ENCODE measurements at regions not wholly inside any gene's neighbourhood (a gene's known extent, or its start where the extent isn't known, plus 50 kb on each side); places are given as distances from the start of the nearest gene placed in this dataset.
"Not testable (repeated sequence)": the region's sequence is repeated elsewhere in the genome, so short reads cannot be mapped to it uniquely, and the experiment has no call there.

DNA sequence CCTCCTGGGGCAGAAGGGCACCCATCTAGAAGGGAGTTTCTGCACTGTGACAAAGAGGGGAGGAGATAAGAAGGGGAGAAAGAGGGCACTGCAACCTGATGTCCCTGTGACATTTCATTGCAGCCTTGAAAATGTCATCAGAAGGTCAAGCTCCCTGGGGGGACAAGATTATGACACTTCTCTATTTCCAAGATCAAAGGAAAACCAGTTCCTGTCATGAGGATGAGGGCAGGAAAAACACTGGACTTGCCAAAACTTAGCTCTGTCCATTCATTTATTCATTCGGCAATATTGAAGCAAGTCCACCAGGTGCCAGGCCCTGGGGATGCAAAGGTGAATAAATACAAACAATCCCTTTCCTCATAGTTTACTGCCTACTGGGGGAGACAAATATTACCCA, 138.4 kb upstream of the CDKN3 start:
- no peak overlapping the region for H3K4me3 ChIP-seq (ENCODE audit: low read depth, low read length)
- no peak overlapping the region for H3K9ac ChIP-seq (ENCODE audit: low read depth, low read length)
- no peak overlapping the region for H3K27ac ChIP-seq (ENCODE audit: low read depth, low read length)
- peaks cover 24% of the 10 kb centered on the region for H3K4me1 ChIP-seq (ENCODE audit: control insufficient read depth, insufficient read depth, low read length)
- H3K36me3 ChIP-seq (ENCODE audit: control insufficient read depth, insufficient read depth, low read length), result no peaks in the 10 kb centered on the region
- H3K9me3 ChIP-seq (ENCODE audit: control insufficient read depth, insufficient read depth, low read length), result no peaks in the 10 kb centered on the region
- no peaks in the 10 kb centered on the region; the same call in 1 of the 2 replicates for H3K27me3 ChIP-seq (ENCODE audit: control insufficient read depth, insufficient read depth, low read length)

DNA sequence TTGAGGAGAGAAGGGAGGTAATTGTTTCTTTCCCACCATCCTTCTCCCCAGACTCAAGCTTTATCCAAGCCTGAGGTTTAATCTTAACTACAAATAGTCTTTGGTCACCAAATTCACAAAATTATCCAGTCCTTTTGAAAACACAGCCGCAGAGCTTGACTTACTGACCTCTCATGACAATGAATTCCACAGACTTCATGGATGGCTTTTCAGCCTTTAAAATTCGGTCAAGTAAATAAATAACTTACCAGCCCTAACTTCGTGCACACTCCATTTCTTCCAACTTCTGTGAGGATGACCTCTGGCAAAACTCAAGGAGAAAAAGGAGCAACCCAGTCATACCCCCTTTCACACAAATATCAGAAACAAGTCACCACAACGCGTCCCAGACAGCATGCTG, 137.0 kb upstream of the CDKN3 start:
- no peaks in the 10 kb centered on the region; the same call in 1 of the 2 replicates for H3K27me3 ChIP-seq (ENCODE audit: control insufficient read depth, insufficient read depth, low read length)
- H3K36me3 ChIP-seq (ENCODE audit: control insufficient read depth, insufficient read depth, low read length), result no peaks in the 10 kb centered on the region
- H3K4me1 ChIP-seq (ENCODE audit: control insufficient read depth, insufficient read depth, low read length), result peaks cover 24% of the 10 kb centered on the region
- H3K4me3 ChIP-seq (ENCODE audit: low read depth, low read length), result no peak overlapping the region
- no peak overlapping the region for H3K27ac ChIP-seq (ENCODE audit: low read depth, low read length)
- H3K9ac ChIP-seq (ENCODE audit: low read depth, low read length), result no peak overlapping the region
- H3K9me3 ChIP-seq (ENCODE audit: control insufficient read depth, insufficient read depth, low read length), result no peaks in the 10 kb centered on the region

DNA sequence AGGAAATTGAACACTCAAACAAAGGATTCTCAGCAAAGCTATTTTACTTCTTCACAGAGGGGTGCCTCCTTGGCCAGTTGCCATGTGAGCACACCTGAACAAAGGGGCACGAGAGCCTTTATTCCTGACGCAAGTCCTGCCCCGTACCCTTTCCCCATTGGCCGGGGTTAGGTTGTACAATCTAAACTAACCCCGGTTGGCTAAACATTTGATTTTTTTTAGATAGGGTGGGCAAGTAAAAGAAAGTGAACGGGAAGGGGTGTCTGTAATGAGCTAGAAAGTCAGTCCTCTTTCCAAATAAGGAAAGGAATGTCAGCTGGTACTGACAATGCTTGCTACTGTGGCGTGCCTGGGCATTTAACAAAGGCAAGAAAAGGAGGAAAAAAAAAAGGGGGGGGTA, 135.5 kb upstream of the CDKN3 start:
- H3K27me3 ChIP-seq (ENCODE audit: control insufficient read depth, insufficient read depth, low read length), result no peaks in the 10 kb centered on the region

DNA sequence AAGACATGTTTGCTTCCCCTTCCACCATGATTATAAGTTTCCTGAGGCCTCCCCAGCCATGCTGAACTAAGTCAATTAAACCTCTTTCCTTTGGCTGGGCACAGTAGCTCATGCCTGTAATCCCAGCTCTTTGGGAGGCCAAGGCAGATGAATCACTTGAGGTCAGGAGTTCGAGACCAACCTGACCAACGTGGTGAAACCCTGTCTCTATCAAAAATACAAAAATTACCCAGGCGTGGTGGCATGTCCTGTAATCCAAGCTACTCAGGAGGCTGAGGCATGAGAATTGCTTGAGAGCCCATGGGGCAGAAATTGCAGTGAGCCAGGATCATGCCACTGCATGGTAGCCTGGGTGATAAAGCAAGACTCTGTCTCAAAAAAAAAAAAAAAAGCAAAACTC, 130.2 kb upstream of the CDKN3 start:
- not testable (repeated sequence) for H3K4me3 ChIP-seq (ENCODE audit: low read depth, low read length); H3K4me1 ChIP-seq (ENCODE audit: control insufficient read depth, insufficient read depth, low read length); H3K9me3 ChIP-seq (ENCODE audit: control insufficient read depth, insufficient read depth, low read length); H3K9ac ChIP-seq (ENCODE audit: low read depth, low read length); H3K36me3 ChIP-seq (ENCODE audit: control insufficient read depth, insufficient read depth, low read length); H3K27me3 ChIP-seq (ENCODE audit: control insufficient read depth, insufficient read depth, low read length); H3K27ac ChIP-seq (ENCODE audit: low read depth, low read length)

More for the DNA sequence above, 135.5 kb upstream of the CDKN3 start:
- Histone ChIP-seq H3K27ac (ENCODE audit: low read depth, low read length) (no peak overlapping the region), H3K9me3 (ENCODE audit: control insufficient read depth, insufficient read depth, low read length) (no peaks in the 10 kb centered on the region), H3K9ac (ENCODE audit: low read depth, low read length) (no peak overlapping the region), H3K4me1 (ENCODE audit: control insufficient read depth, insufficient read depth, low read length) (peaks cover 24% of the 10 kb centered on the region), H3K4me3 (ENCODE audit: low read depth, low read length) (no peak overlapping the region), H3K36me3 (ENCODE audit: control insufficient read depth, insufficient read depth, low read length) (no peaks in the 10 kb centered on the region)

DNA sequence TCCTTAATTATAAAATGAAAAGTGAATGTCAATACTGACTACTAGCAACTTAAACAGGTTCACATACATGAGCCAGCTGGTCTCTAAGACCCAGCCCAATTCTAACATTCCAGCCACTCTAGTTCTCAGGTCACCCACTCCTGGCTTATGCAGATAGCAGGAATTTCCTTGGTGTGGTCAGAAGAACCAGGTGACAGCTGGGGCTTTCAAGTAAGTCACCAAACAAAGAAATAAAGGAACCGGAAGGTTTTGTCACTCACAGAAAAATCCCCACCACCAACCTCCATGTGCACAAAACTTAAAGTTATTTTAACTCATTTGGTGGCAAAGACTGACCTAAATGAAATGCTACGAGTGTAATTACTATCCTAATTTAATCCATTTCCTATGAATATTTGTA, 129.6 kb upstream of the CDKN3 start:
- H3K4me1 ChIP-seq (ENCODE audit: control insufficient read depth, insufficient read depth, low read length), result no peaks in the 10 kb centered on the region
- H3K9ac ChIP-seq (ENCODE audit: low read depth, low read length), result no peak overlapping the region
- no peaks in the 10 kb centered on the region for H3K36me3 ChIP-seq (ENCODE audit: control insufficient read depth, insufficient read depth, low read length)
- no peaks in the 10 kb centered on the region for H3K9me3 ChIP-seq (ENCODE audit: control insufficient read depth, insufficient read depth, low read length)
- no peak overlapping the region for H3K27ac ChIP-seq (ENCODE audit: low read depth, low read length)
- H3K4me3 ChIP-seq (ENCODE audit: low read depth, low read length), result no peak overlapping the region
- H3K27me3 ChIP-seq (ENCODE audit: control insufficient read depth, insufficient read depth, low read length), result no peaks in the 10 kb centered on the region

DNA sequence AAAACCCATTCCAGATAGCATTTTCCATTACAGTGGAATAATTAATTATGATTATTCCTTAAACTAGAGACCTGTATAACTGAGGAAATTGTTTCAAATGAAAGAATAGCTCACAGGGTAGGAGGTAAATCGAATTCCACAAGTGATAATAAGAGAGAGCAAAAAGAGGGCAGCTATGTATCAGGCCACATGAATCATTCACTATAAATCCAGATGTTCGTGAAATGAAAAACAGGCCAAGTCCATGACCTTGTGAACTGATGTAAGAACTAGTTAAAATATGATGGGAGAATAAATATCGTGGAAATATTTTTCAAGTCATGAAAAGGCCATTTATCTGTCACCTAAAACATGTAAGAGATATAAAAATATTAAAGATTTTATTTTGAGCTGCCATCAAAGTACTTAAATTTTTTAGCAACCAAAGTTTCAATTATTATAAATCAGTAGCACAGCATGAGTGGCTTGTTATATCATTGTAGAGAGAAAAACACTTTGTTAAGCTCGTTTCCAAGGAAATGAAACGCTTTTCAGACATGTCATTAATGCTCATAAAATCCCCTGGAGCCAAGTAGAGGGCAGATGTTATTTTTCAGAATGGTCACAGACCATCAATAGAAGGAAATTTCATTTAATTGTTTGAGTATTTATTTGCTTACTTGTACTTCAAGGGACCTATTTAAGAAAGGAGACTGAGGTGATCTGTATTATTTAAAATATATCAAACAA, 120.6 kb upstream of the CDKN3 start:
- no peaks in the 10 kb centered on the region for H3K27me3 ChIP-seq (ENCODE audit: control insufficient read depth, insufficient read depth, low read length)
- no peaks in the 10 kb centered on the region for H3K36me3 ChIP-seq (ENCODE audit: control insufficient read depth, insufficient read depth, low read length)
- H3K4me3 ChIP-seq (ENCODE audit: low read depth, low read length), result no peak overlapping the region
- no peak overlapping the region for H3K27ac ChIP-seq (ENCODE audit: low read depth, low read length)
- no peaks in the 10 kb centered on the region for H3K4me1 ChIP-seq (ENCODE audit: control insufficient read depth, insufficient read depth, low read length)
- no peaks in the 10 kb centered on the region for H3K9me3 ChIP-seq (ENCODE audit: control insufficient read depth, insufficient read depth, low read length)
- H3K9ac ChIP-seq (ENCODE audit: low read depth, low read length), result no peak overlapping the region

DNA sequence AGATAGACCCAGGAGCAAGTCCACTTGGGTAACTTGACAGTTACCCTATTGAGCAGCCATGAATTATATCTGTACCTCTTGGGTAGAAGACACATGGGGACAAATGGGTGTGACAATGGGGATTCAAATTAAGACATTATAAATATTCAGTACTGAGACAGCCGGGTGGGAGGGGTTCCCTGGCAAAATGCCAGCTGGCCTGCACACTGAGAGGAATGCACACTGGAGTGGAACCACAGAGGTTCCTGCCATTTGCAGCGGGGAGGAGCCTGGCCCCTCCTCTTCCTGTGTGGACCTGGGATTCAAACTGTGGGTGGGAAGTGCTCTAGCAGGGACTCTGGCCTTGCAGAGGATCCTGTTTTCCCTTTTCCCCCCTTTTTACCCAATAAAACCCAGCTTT, 118.7 kb upstream of the CDKN3 start:
- H3K9ac ChIP-seq (ENCODE audit: low read depth, low read length), result no peak overlapping the region
- 0 out of 2 replicates have a peak, but pooled peaks cover 2% of the 10 kb centered on the region for H3K9me3 ChIP-seq (ENCODE audit: control insufficient read depth, insufficient read depth, low read length)
- H3K36me3 ChIP-seq (ENCODE audit: control insufficient read depth, insufficient read depth, low read length), result no peaks in the 10 kb centered on the region
- no peak overlapping the region for H3K27ac ChIP-seq (ENCODE audit: low read depth, low read length)
- no peak overlapping the region for H3K4me3 ChIP-seq (ENCODE audit: low read depth, low read length)
- no peaks in the 10 kb centered on the region for H3K4me1 ChIP-seq (ENCODE audit: control insufficient read depth, insufficient read depth, low read length)
- H3K27me3 ChIP-seq (ENCODE audit: control insufficient read depth, insufficient read depth, low read length), result no peaks in the 10 kb centered on the region

DNA sequence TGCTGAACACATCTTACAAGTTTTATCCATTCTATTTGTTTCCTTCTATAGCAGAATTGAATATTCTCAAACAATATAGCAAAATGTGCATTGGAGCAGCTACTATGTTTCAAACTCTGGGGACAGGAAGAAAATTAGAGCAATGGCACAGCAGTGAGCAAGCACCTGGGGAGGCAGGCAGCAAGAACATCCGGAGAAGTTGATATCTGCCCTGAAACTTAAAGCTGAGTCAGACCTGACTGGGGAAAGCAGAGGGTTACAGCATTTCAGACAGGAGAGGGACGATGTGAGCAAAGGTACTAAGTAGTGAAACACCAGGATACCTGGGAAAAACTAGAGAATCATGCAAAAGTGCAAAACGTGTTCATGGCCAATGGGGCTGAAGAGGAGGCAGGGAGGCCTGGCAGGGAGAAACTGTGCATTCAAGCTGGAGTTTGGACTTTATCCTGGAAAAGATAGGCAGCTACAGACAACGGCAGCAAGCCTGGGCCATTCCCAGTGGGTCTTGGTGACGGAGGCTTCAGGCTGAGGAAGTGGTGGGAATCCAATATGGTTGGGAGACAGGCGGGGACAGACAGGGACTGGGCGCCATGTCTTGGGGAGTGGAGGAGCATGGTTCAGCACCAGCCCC, 118.0 kb upstream of the CDKN3 start:
- Histone ChIP-seq H3K4me1 (ENCODE audit: control insufficient read depth, insufficient read depth, low read length) (no peaks in the 10 kb centered on the region), H3K4me3 (ENCODE audit: low read depth, low read length) (no peak overlapping the region), H3K27ac (ENCODE audit: low read depth, low read length) (no peak overlapping the region), H3K9ac (ENCODE audit: low read depth, low read length) (no peak overlapping the region), H3K9me3 (ENCODE audit: control insufficient read depth, insufficient read depth, low read length) (0 out of 2 replicates have a peak, but pooled peaks cover 2% of the 10 kb centered on the region), H3K27me3 (ENCODE audit: control insufficient read depth, insufficient read depth, low read length) (no peaks in the 10 kb centered on the region), H3K36me3 (ENCODE audit: control insufficient read depth, insufficient read depth, low read length) (no peaks in the 10 kb centered on the region)

DNA sequence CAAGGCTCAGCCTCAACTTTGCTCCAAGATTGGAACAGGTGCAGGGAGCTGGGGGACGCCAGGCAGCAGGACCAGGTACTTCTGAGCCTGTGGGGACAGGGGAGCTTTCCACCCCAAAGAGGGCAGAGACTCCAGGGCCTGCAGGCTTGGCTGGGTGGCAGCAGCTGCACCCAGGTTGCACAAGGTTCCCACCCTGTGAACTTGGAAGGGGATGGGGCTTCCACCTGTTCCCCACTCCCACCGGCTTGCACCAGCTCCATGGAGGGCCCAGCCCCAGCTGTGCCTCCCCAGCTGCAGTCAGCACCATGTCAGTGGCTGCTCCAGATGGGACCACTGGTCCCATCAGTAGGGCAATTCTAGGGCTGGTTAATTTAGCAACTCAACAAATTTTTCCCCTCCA, 114.0 kb upstream of the CDKN3 start:
- Histone ChIP-seq H3K36me3 (ENCODE audit: control insufficient read depth, insufficient read depth, low read length) (no peaks in the 10 kb centered on the region), H3K27ac (ENCODE audit: low read depth, low read length) (no peak overlapping the region), H3K9ac (ENCODE audit: low read depth, low read length) (no peak overlapping the region), H3K9me3 (ENCODE audit: control insufficient read depth, insufficient read depth, low read length) (0 out of 2 replicates have a peak, but pooled peaks cover 2% of the 10 kb centered on the region), H3K4me3 (ENCODE audit: low read depth, low read length) (no peak overlapping the region), H3K27me3 (ENCODE audit: control insufficient read depth, insufficient read depth, low read length) (no peaks in the 10 kb centered on the region), H3K4me1 (ENCODE audit: control insufficient read depth, insufficient read depth, low read length) (no peaks in the 10 kb centered on the region)

DNA sequence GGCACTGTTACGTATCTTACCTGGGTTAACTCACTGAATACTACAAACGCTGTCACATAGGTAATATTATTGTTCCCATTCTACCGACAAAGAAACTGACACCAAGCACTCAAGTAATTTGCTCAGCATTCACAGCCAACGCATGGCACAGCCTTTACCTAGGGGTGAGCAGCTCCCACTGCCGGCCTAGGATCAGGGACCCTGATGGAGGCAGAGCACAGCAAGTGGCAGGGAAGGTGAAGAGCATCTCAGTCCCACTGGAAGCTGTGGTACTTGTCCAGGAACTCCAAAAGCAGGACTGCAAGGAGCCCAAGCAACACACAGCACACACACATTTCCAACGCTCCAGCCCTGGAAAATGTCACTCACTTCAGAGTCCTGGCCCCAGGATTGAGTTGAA, 111.8 kb upstream of the CDKN3 start:
- H3K9ac ChIP-seq (ENCODE audit: low read depth, low read length), result no peak overlapping the region
- no peaks in the 10 kb centered on the region for H3K27me3 ChIP-seq (ENCODE audit: control insufficient read depth, insufficient read depth, low read length)
- no peaks in the 10 kb centered on the region for H3K4me1 ChIP-seq (ENCODE audit: control insufficient read depth, insufficient read depth, low read length)
- 0 out of 2 replicates have a peak, but pooled peaks cover 2% of the 10 kb centered on the region for H3K9me3 ChIP-seq (ENCODE audit: control insufficient read depth, insufficient read depth, low read length)
- no peak overlapping the region for H3K4me3 ChIP-seq (ENCODE audit: low read depth, low read length)
- no peaks in the 10 kb centered on the region for H3K36me3 ChIP-seq (ENCODE audit: control insufficient read depth, insufficient read depth, low read length)
- H3K27ac ChIP-seq (ENCODE audit: low read depth, low read length), result no peak overlapping the region

DNA sequence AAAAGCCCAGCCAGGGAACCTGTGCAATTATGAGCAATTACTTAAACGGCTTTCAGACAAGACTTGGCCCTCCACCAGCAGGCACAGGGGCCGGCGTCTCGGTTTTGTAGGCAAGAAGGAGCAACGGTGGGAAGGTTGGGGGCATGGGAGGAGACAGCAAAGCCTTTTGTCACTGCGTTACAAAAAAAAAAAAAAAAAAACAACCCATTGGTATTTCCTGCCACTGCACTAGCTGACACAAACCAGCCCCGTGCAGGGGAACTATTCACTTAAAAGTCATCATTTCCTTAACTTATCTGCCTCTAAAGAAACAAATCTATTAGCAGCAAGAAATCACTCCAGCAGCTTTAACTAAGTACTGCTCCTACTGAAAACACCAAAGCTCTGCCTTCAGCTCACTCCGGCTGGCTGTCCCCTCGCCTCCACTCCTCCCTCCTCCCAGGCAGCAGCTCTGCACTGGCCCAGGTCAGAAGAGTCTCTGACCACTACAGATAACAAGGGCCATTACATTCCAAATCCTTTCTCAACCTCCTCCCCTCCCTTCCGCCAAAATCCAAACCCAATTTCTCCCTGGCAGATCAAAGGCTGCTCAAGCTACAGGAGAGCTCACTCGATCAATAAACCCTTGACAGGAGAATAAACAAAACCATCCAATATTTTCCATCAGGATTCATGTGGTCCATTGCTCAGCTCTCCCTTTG, 105.2 kb upstream of the CDKN3 start:
- Histone ChIP-seq H3K27me3 (ENCODE audit: control insufficient read depth, insufficient read depth, low read length) (no peaks in the 10 kb centered on the region), H3K4me1 (ENCODE audit: control insufficient read depth, insufficient read depth, low read length) (0 out of 2 replicates have a peak, but pooled peaks cover 9% of the 10 kb centered on the region), H3K36me3 (ENCODE audit: control insufficient read depth, insufficient read depth, low read length) (no peaks in the 10 kb centered on the region), H3K27ac (ENCODE audit: low read depth, low read length) (peak overlapping the region; percentile 21), H3K4me3 (ENCODE audit: low read depth, low read length) (no peak overlapping the region), H3K9ac (ENCODE audit: low read depth, low read length) (no peak overlapping the region), H3K9me3 (ENCODE audit: control insufficient read depth, insufficient read depth, low read length) (no peaks in the 10 kb centered on the region)

Data from HUES48 (cell line).